ENCODE measurements at regions not wholly inside any gene's neighbourhood (a gene's known extent, or its start where the extent isn't known, plus 50 kb on each side); places are given as distances from the start of the nearest gene placed in this dataset.

DNA sequence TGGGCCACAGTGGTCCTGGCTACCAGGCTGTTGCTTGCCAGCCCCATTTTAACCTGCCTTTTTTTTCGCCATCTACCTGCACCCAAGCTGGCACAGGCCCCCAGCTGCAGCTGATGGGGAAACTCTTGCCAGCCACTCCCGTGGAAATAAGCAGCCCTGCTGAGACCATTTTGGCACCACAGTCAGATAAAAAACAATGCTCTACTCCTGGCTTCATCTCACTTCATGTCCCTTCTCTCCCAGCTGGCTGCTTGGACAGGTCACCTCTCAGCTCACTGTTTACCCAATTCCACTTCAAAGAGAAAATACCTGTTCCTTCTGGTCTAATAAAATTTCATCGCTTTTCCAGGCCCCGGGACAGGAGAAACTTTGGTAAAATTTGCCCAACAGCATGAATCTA, 322.6 kb upstream of the SLC30A5 start:
- no peak for TF ChIP-seq POLR2A (IDR thresholded peaks at IDR 0.05; ENCODE audit: low read length)
- no peak for TF ChIP-seq GATA1 (IDR thresholded peaks at IDR 0.05; ENCODE audit: low read depth, low read length)
